Lower lobe of right lung (tissue), 2 donors: ENCODE measurements at regions not wholly inside any gene's neighbourhood (a gene's known extent, or its start where the extent isn't known, plus 50 kb on each side); places are given as distances from the start of the nearest gene placed in this dataset.

Source experiments
- ATAC-seq, 2 donors: fragments of 200-7000 bp; cut with Tn5 transposase; one replicate each; pipeline ENCODE4 v1.9.1; 2020 to 2022; ENCODE audit warnings: mild to moderate bottlenecking in 2 of 2, moderate library complexity in 2 of 2
- DNase-seq: peaks from one replicate; pipeline ENCODE4 v3.0.0-alpha.2; 2020
- H3K27ac ChIP-seq: fragments of 200-600 bp; one replicate; pipeline ENCODE4 v1.8.0; 2022
- H3K27me3 ChIP-seq: fragments of 200-600 bp; one replicate; pipeline ENCODE4 v1.8.0; 2022; ENCODE audit warnings: low read depth
- H3K36me3 ChIP-seq: fragments of 200-600 bp; one replicate; pipeline ENCODE4 v1.8.0; 2022; ENCODE audit warnings: mild to moderate bottlenecking
- H3K4me1 ChIP-seq: fragments of 200-600 bp; one replicate; pipeline ENCODE4 v1.8.0; 2022
- H3K4me3 ChIP-seq: fragments of 200-600 bp; one replicate; pipeline ENCODE4 v1.8.0; 2022; ENCODE audit warnings: mild to moderate bottlenecking
- H3K9me3 ChIP-seq: fragments of 200-600 bp; one replicate; pipeline ENCODE4 v1.8.0; 2022
- intact Hi-C: fragments of 100-400 bp; cut with DNase I; formaldehyde crosslinking; loops from one replicate; pipeline ENCODE4 v1.11.0; 2022
- TF ChIP-seq, protein P1 (sequence below): fragments of 200-600 bp; IDR thresholded peaks from one replicate; pipeline ENCODE4 v1.8.0; 2022; ENCODE audit warnings: antibody characterized with exemption, mild to moderate bottlenecking
- donor health status: DM: no; HTN: yes; CAD: no; lungs with severe emphysema.

DNA sequence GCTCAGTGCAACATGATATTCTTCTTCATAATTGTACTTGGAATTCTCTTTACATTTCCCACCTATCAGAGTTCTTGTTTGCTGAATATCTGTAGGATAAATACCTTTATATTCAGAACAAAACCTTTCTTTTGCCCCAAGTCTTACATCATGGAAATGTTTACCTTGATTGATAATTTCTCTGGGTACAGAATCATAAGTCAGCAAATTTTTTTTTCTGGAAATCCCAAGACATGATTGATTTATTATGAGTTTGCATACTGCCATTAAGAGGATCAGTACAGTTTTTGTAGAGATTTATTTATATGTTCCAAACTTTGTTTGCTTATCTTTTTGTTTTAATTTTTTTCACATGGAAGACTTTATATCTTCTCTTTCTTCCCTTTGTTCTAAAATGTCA is 699.8 kb upstream of the KIF2B start:
- Histone ChIP-seq H3K4me3 (no peak overlapping the region), H3K9me3 (no peaks in the 10 kb centered on the region), H3K36me3 (no peaks in the 10 kb centered on the region), H3K4me1 (no peaks in the 10 kb centered on the region), H3K27me3 (no peaks in the 10 kb centered on the region), H3K27ac (no peak overlapping the region)
- no peak for ATAC-seq
- intact Hi-C loops, result no loop called here
- TF ChIP-seq, protein P1, sequence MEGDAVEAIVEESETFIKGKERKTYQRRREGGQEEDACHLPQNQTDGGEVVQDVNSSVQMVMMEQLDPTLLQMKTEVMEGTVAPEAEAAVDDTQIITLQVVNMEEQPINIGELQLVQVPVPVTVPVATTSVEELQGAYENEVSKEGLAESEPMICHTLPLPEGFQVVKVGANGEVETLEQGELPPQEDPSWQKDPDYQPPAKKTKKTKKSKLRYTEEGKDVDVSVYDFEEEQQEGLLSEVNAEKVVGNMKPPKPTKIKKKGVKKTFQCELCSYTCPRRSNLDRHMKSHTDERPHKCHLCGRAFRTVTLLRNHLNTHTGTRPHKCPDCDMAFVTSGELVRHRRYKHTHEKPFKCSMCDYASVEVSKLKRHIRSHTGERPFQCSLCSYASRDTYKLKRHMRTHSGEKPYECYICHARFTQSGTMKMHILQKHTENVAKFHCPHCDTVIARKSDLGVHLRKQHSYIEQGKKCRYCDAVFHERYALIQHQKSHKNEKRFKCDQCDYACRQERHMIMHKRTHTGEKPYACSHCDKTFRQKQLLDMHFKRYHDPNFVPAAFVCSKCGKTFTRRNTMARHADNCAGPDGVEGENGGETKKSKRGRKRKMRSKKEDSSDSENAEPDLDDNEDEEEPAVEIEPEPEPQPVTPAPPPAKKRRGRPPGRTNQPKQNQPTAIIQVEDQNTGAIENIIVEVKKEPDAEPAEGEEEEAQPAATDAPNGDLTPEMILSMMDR, result no peak
- DNase-seq, result no peak

- DNase-seq (no peak), ATAC-seq (no peak)
- H3K9me3 ChIP-seq, result peaks cover 5% of the 10 kb centered on the region
- no peaks in the 10 kb centered on the region for H3K4me1 ChIP-seq
- TF ChIP-seq, protein P1, result no peak
- no peak overlapping the region for H3K4me3 ChIP-seq
- H3K27me3 ChIP-seq, result no peaks in the 10 kb centered on the region
- intact Hi-C loops, result no loop called here
- H3K36me3 ChIP-seq, result no peaks in the 10 kb centered on the region
- no peak overlapping the region for H3K27ac ChIP-seq
These were observed 703.0 kb upstream of the KIF2B start for GRCh38 chr17:53119773-53120172.

GRCh38 chr17:53118948-53119347 is 703.8 kb upstream of the KIF2B start:
- no peak for ATAC-seq

GRCh38 chr17:53106886-53107285 is 715.8 kb upstream of the KIF2B start:
- DNase-seq (no peak), ATAC-seq (no peak)
- no peaks in the 10 kb centered on the region for H3K9me3 ChIP-seq
- no peak overlapping the region for H3K4me3 ChIP-seq
- H3K4me1 ChIP-seq, result no peaks in the 10 kb centered on the region
- H3K27me3 ChIP-seq, result no peaks in the 10 kb centered on the region
- intact Hi-C loops, result no loop called here
- TF ChIP-seq, protein P1, result no peak
- H3K36me3 ChIP-seq, result no peaks in the 10 kb centered on the region
- no peak overlapping the region for H3K27ac ChIP-seq

More at GRCh38 chr17:53118948-53119347, 703.8 kb upstream of the KIF2B start:
- H3K27me3 ChIP-seq, result no peaks in the 10 kb centered on the region
- no peaks in the 10 kb centered on the region for H3K36me3 ChIP-seq
- intact Hi-C loops, result no loop called here
- no peak overlapping the region for H3K27ac ChIP-seq
- H3K4me3 ChIP-seq, result no peak overlapping the region
- DNase-seq, result no peak
- peaks cover 5% of the 10 kb centered on the region for H3K9me3 ChIP-seq
- TF ChIP-seq, protein P1, result no peak
- no peaks in the 10 kb centered on the region for H3K4me1 ChIP-seq

- Histone ChIP-seq H3K4me3 (no peak overlapping the region), H3K27me3 (no peaks in the 10 kb centered on the region), H3K27ac (no peak overlapping the region), H3K36me3 (no peaks in the 10 kb centered on the region), H3K4me1 (no peaks in the 10 kb centered on the region), H3K9me3 (no peaks in the 10 kb centered on the region)
- intact Hi-C loops, result no loop called here
- DNase-seq (no peak), ATAC-seq (no peak)
- TF ChIP-seq, protein P1, result no peak
These were observed 721.0 kb upstream of the KIF2B start for GRCh38 chr17:53101706-53102105.

DNA sequence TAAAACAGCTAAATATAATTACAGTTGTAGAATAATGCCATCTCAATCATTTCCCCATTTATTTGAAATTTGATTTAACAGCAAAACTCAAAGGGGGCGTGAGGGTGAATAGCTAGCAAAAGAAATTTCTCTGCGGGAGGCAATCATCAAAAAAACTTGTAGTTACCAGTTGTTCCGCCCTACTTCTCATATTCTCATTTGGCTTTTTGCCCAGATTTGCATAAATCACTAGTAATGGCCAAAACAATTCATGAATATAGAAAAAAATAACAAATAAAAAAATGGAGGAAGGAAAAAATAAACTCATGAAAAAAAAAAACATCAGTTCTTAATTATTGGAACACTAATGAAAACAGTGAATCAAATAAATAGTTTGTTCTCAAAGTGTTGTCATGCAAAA is 722.6 kb upstream of the KIF2B start:
- ATAC-seq, result no peak
- H3K27me3 ChIP-seq, result no peaks in the 10 kb centered on the region
- H3K4me3 ChIP-seq, result no peak overlapping the region
- intact Hi-C loops, result no loop called here
- H3K36me3 ChIP-seq, result no peaks in the 10 kb centered on the region
- no peak overlapping the region for H3K27ac ChIP-seq
- no peak for DNase-seq
- H3K9me3 ChIP-seq, result no peaks in the 10 kb centered on the region
- TF ChIP-seq, protein P1, result no peak
- H3K4me1 ChIP-seq, result no peaks in the 10 kb centered on the region
